ENCODE measurements at regions not wholly inside any gene's neighbourhood (a gene's known extent, or its start where the extent isn't known, plus 50 kb on each side); places are given as distances from the start of the nearest gene placed in this dataset.

DNA sequence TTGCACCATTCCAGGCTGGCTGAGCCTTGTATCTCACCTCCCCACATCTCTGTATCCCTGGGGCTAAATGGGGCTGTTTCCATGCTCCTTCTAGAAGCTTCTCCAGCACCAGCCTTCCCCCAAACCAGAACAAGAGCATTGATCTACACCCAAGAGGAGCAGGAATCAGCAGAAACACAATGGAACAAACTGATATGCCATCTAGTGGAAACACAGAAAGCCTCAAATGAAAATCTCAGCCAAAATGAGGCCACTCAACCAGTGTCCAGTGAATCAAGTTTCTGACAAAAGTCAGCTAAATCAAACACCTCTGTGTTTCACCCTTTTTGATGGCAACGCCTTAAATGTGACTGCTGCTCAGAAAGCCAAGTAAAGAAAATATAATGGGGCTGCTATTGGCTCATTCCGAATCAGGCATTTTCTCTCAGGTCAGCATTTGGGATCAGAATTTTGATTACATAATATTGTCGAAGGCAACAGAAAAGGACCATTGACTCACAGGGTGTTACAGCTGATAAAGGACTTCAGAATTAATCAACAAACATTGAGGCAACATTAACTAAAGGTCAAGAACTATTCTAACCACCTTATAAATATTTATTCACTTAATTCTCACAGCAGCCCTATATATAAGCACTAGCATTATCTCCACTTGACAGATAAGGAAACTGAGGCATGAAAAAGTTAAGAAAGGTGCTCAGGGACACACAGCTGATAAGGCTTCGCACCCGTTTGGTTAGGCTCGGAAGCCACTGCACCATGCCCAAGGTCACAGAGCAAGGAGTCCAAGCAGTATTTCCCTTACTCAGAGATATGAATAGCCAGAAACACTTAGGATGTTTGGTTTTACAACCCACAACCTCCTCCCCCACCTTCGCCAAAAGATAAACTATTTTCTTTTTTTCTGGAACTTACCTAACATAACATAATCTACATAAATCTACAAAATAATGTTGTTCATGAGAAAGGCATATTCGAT, 85.8 kb upstream of the KCNJ15 start:
- DNase-seq, result no peak
- Histone ChIP-seq H3K36me3 (no peaks in the 10 kb centered on the region), H3K27me3 (ENCODE audit: low read depth) (no peaks in the 10 kb centered on the region), H3K9me3 (replicated peaks) (no peaks in the 10 kb centered on the region), H3K4me3 (no peak overlapping the region), H3K27ac (replicated peaks) (peak overlapping the region; percentile 66), H3K4me1 (peaks cover 23% of the 10 kb centered on the region)
- TF ChIP-seq, protein P1, sequence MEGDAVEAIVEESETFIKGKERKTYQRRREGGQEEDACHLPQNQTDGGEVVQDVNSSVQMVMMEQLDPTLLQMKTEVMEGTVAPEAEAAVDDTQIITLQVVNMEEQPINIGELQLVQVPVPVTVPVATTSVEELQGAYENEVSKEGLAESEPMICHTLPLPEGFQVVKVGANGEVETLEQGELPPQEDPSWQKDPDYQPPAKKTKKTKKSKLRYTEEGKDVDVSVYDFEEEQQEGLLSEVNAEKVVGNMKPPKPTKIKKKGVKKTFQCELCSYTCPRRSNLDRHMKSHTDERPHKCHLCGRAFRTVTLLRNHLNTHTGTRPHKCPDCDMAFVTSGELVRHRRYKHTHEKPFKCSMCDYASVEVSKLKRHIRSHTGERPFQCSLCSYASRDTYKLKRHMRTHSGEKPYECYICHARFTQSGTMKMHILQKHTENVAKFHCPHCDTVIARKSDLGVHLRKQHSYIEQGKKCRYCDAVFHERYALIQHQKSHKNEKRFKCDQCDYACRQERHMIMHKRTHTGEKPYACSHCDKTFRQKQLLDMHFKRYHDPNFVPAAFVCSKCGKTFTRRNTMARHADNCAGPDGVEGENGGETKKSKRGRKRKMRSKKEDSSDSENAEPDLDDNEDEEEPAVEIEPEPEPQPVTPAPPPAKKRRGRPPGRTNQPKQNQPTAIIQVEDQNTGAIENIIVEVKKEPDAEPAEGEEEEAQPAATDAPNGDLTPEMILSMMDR (IDR thresholded peaks at IDR 0.05; ENCODE audit: borderline replicate concordance), result no peak
- intact Hi-C loops (cut with micrococcal nuclease), result no loop called here

DNA sequence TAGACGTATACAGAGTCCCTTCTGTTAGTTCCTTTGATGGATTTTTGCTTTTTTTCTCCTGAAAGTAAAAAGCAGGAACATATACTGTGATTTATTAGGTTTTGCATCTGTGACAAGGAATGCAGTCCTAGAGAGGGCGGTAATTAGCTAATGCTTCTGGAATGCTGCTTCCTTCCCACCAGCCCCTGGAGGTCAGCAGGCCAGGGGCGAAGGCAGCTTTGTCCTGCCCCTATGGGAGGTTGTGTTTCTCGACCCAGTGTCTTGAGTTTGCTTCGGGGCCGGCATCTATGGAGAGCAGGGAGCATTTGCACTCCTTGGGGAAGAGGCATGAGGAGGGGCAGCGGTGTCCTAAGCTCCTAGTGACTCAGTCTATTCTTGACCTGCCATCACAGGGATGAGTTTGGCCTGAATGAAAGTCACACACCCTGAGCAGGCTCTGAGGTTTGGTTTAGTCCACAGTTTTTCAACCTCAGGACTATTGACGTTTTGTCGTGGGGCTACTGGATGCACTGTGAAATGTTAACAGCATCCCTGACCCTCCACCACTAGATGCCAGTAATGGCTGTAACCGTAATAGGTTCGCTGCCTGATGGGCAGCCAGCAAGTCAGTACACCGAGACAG, 85.0 kb upstream of the KCNJ15 start:
- DNase-seq, result no peak
- Histone ChIP-seq H3K9me3 (replicated peaks) (no peaks in the 10 kb centered on the region), H3K36me3 (no peaks in the 10 kb centered on the region), H3K27ac (replicated peaks) (peak overlapping the region; percentile 66), H3K4me1 (peaks cover 17% of the 10 kb centered on the region), H3K4me3 (no peak overlapping the region), H3K27me3 (ENCODE audit: low read depth) (no peaks in the 10 kb centered on the region)
- intact Hi-C loops (cut with micrococcal nuclease), result no loop called here
- TF ChIP-seq, protein P1 (IDR thresholded peaks at IDR 0.05; ENCODE audit: borderline replicate concordance), result no peak

DNA sequence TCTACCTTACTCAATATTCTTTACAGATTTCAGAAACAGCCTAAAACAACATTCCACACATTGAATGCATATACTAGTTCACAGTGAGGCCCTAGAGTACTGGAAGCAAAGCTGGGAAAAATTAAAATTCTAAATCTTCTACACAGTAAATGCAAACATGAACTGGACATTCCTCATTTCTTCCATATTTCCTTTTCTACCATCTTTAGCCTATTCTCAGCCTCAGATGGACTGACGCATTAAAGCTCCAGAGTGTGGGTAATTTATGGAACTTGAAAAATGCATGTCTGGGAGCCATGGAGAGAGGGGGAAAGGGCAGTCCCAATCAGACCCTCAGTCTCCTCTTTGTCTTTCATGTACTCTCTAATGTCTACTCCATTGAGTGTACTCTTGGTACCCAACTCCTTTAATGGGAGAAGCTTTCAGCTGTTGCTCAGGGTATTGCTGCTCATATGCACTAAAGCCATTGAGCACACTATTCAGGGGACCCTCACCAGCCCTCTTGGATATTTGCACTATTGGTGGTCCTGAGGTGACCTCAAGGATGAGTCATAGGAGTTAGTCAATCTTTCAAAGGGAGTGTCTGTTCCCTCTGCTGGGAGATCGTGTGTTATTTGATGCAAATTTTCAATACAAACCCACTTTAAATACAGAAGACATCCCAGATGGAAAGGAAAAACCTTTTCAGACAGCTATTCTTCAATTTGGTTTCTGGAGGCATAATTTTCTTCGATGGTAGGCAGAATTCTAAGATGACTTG, 83.3 kb upstream of the KCNJ15 start:
- TF ChIP-seq, protein P1 (IDR thresholded peaks at IDR 0.05; ENCODE audit: borderline replicate concordance), result no peak
- H3K4me3 ChIP-seq, result no peak overlapping the region

DNA sequence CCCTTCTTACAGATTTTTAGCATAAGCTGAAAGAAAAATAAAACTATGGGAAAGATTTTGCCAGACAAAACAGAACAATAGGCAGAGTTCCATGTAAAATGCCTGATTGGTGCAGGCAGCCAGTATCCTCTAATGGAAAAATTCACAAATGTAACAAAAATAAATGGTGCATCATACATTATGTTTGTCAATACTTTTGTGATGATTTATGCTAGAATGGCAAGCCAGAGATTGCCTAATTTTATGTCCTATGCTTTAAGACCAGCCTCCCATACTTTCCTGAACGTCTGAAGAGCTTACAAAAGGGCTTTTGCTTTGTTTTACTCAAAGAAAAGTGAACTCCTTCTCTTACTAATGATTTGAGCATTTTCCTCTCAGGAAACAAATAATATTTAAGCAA, 81.5 kb upstream of the KCNJ15 start:
- H3K27ac ChIP-seq (replicated peaks), result no peak overlapping the region
- H3K4me1 ChIP-seq, result peaks cover 17% of the 10 kb centered on the region
- TF ChIP-seq, protein P1 (IDR thresholded peaks at IDR 0.05; ENCODE audit: borderline replicate concordance), result no peak
- H3K27me3 ChIP-seq (ENCODE audit: low read depth), result no peaks in the 10 kb centered on the region
- H3K9me3 ChIP-seq (replicated peaks), result no peaks in the 10 kb centered on the region
- intact Hi-C loops (cut with micrococcal nuclease), result no loop called here
- no peak overlapping the region for H3K4me3 ChIP-seq
- no peaks in the 10 kb centered on the region for H3K36me3 ChIP-seq
- DNase-seq, result no peak

More for the DNA sequence above, 83.3 kb upstream of the KCNJ15 start:
- no peak for DNase-seq
- Histone ChIP-seq H3K27me3 (ENCODE audit: low read depth) (no peaks in the 10 kb centered on the region), H3K9me3 (replicated peaks) (no peaks in the 10 kb centered on the region), H3K4me1 (peaks cover 17% of the 10 kb centered on the region), H3K36me3 (no peaks in the 10 kb centered on the region), H3K27ac (replicated peaks) (no peak overlapping the region)
- intact Hi-C loops (cut with micrococcal nuclease), result no loop called here

DNA sequence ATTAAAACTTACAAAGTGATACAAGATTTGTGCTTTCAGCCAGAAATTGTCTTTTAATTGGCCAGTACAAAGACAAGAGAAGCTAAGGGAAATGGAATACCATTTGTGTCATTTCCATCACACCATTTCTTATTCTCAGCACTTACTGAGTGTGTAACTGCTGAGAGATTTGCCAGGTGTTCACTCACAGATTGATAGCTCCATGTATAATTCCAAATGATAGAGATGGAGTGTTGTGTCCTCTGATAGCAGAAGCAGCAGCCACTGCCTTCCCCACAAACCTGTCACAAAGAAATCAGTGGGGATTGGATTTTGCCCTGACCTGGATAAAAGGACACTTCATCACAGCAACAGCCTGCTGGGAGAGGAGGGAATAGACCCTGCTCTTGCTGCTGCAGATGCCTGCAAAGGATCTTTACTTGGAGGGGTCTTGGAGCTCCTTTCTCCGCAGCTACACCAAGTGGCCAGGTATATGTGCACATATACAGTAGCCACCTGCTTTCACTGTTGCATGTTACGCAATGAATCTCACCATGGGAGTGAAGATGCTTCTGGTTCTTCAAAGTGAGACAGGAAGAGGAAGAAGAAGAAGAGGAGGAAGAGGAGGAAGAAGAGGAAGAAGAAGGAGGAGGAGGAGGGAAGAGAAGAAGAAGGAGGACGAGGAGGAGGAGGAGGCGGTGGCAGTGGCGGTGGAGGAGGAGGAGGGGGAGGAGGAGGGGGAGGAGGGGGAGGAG, 78.7 kb upstream of the KCNJ15 start:
- Histone ChIP-seq H3K9me3 (replicated peaks) (no peaks in the 10 kb centered on the region), H3K4me3 (no peak overlapping the region), H3K27me3 (ENCODE audit: low read depth) (no peaks in the 10 kb centered on the region), H3K27ac (replicated peaks) (no peak overlapping the region), H3K36me3 (no peaks in the 10 kb centered on the region), H3K4me1 (no peaks in the 10 kb centered on the region)
- DNase-seq, result no peak
- TF ChIP-seq, protein P1 (IDR thresholded peaks at IDR 0.05; ENCODE audit: borderline replicate concordance), result no peak
- intact Hi-C loops (cut with micrococcal nuclease), result no loop called here

Measured in left ventricle myocardium inferior (tissue), 1 donor.